PC-3 (cell line): ENCODE measurements at regions not wholly inside any gene's neighbourhood (a gene's known extent, or its start where the extent isn't known, plus 50 kb on each side); places are given as distances from the start of the nearest gene placed in this dataset.
A peak's percentile ranks its signal among the peaks of the same experiment; 100 is the strongest.

Experiments
- ATAC-seq: fragments of 200-7000 bp; cut with Tn5 transposase; 2 replicates; pipeline ENCODE4 v1.9.1; 2020; ENCODE audit warnings: mild to moderate bottlenecking, moderate library complexity
- BruUV-seq: library from RNA; stranded (reverse); fragments of 400-500 nt; replicated peaks from 2 replicates; lab custom pipeline; 2021; lab: Mats Ljungman, UMichigan
- CTCF ChIA-PET: fragments of 300-600 bp; sonication (Branson Sonifier 250); formaldehyde crosslinking; loops from one replicate; lab custom pipeline; 2022; ENCODE audit warnings: antibody characterized with exemption; lab: Charles Lee
- POLR2A ChIA-PET: fragments of 300-600 bp; sonication (Branson Sonifier 250); formaldehyde crosslinking; loops from one replicate; lab custom pipeline; 2022; ENCODE audit warnings: antibody characterized with exemption; ENCODE audit not compliant: unreplicated experiment; lab: Charles Lee
- DNase-seq: peaks from one replicate; pipeline ENCODE4 v3.0.0-alpha.2; 2015
- H2AFZ ChIP-seq: fragments of 300-600 bp; sonication (generic); 2 replicates; pipeline ENCODE4 v1.6.0; 2016; ENCODE audit warnings: antibody characterized with exemption, low read length
- H3F3A ChIP-seq: fragments of 300-600 bp; sonication (generic); one replicate; pipeline ENCODE4 v1.6.0; 2017; ENCODE audit warnings: antibody characterized with exemption, low read length, control low read depth, mild to moderate bottlenecking; ENCODE audit not compliant: unreplicated experiment
- H3K27ac ChIP-seq: fragments of 300-600 bp; sonication (generic); 2 replicates; pipeline ENCODE4 v1.5.1; 2016; ENCODE audit warnings: mild to moderate bottlenecking, low read length
- H3K27me3 ChIP-seq: fragments of 300-600 bp; sonication (generic); 2 replicates; pipeline ENCODE4 v1.6.1; 2016; ENCODE audit warnings: low read length, mixed read lengths
- H3K36me3 ChIP-seq: fragments of 300-600 bp; sonication (generic); 2 replicates; pipeline ENCODE4 v1.6.1; 2016; ENCODE audit warnings: low read depth, mixed run types, low read length, mixed read lengths
- H3K4me1 ChIP-seq: fragments of 300-600 bp; sonication (generic); 2 replicates; pipeline ENCODE4 v1.5.1; 2016; ENCODE audit warnings: low read length; ENCODE audit not compliant: insufficient read depth
- H3K4me2 ChIP-seq: fragments of 300-600 bp; sonication (generic); 2 replicates; pipeline ENCODE4 v1.6.0; 2016; ENCODE audit warnings: low read length
- H3K4me3 ChIP-seq: fragments of 300-600 bp; sonication (generic); 2 replicates; pipeline ENCODE4 v1.5.1; 2016; ENCODE audit warnings: mild to moderate bottlenecking, low read length, mixed read lengths
- H3K79me2 ChIP-seq: fragments of 300-600 bp; sonication (generic); 2 replicates; pipeline ENCODE4 v1.6.1; 2017; ENCODE audit warnings: low read length, mixed read lengths
- H3K9ac ChIP-seq: fragments of 300-600 bp; sonication (generic); 2 replicates; pipeline ENCODE4 v1.6.0; 2016; ENCODE audit warnings: mild to moderate bottlenecking, low read length
- H3K9me2 ChIP-seq: fragments of 300-600 bp; sonication (generic); replicated peaks from 2 replicates; pipeline ENCODE4 v1.6.1; 2016; ENCODE audit warnings: mixed run types, low read length, mixed read lengths
- H3K9me3 ChIP-seq: fragments of 300-600 bp; sonication (generic); 2 replicates; pipeline ENCODE4 v1.6.1; 2016; ENCODE audit warnings: low read length, mixed read lengths
- H4K20me1 ChIP-seq: fragments of 300-600 bp; sonication (generic); 2 replicates; pipeline ENCODE4 v1.6.1; 2016; ENCODE audit warnings: low read length, mixed read lengths
- EZH2 ChIP-seq: fragments of 300-600 bp; sonication (generic); IDR thresholded peaks from one replicate; pipeline ENCODE4 v1.6.1; 2017; ENCODE audit warnings: antibody characterized with exemption, mild to moderate bottlenecking, low read length; ENCODE audit not compliant: unreplicated experiment
- EZH2phosphoT487 ChIP-seq: fragments of 300-600 bp; sonication (generic); IDR thresholded peaks from 2 replicates; pipeline ENCODE4 v1.6.1; 2018; ENCODE audit warnings: mild to moderate bottlenecking, antibody characterized with exemption, low read length, borderline replicate concordance
- intact Hi-C: fragments of 100-400 bp; cut with micrococcal nuclease; formaldehyde crosslinking; loops from 2 replicates; pipeline ENCODE4 v1.9.0; 2023
- TF ChIP-seq, protein P1 (sequence below): fragments of 300-600 bp; sonication (generic); conservative IDR thresholded peaks from 2 replicates; pipeline ENCODE4 v1.5.1; 2017; ENCODE audit warnings: antibody characterized with exemption, low read depth, mild to moderate bottlenecking, low read length

- no peaks in the 10 kb centered on the region; the same call in 1 of the 2 replicates for H3K9me2 ChIP-seq
- H3K27ac ChIP-seq = no peak overlapping the region
- intact Hi-C loops = no loop called here
- ATAC-seq (peak; percentile 98), DNase-seq (peak; percentile 47)
- no peak for TF ChIP-seq EZH2
- TF ChIP-seq, protein P1, sequence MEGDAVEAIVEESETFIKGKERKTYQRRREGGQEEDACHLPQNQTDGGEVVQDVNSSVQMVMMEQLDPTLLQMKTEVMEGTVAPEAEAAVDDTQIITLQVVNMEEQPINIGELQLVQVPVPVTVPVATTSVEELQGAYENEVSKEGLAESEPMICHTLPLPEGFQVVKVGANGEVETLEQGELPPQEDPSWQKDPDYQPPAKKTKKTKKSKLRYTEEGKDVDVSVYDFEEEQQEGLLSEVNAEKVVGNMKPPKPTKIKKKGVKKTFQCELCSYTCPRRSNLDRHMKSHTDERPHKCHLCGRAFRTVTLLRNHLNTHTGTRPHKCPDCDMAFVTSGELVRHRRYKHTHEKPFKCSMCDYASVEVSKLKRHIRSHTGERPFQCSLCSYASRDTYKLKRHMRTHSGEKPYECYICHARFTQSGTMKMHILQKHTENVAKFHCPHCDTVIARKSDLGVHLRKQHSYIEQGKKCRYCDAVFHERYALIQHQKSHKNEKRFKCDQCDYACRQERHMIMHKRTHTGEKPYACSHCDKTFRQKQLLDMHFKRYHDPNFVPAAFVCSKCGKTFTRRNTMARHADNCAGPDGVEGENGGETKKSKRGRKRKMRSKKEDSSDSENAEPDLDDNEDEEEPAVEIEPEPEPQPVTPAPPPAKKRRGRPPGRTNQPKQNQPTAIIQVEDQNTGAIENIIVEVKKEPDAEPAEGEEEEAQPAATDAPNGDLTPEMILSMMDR = peak; percentile 67
- H3K9ac ChIP-seq = no peak overlapping the region
- H3K9me3 ChIP-seq = no peaks in the 10 kb centered on the region
- peaks cover 44% of the 10 kb centered on the region for H3K27me3 ChIP-seq
- H3K4me1 ChIP-seq = 0 out of 2 replicates have a peak, but pooled peaks cover 3% of the 10 kb centered on the region
- H2AFZ ChIP-seq = peak overlapping the region; percentile 82
- peak overlapping the region; percentile 58 for H3K4me3 ChIP-seq
- peak overlapping the region; percentile 82 for H3K4me2 ChIP-seq
- POLR2A ChIA-PET = no interaction called here
- H3K79me2 ChIP-seq = no peaks in the 10 kb centered on the region
- CTCF ChIA-PET = no interaction called here
- H3K36me3 ChIP-seq = no peaks in the 10 kb centered on the region
- no peaks in the 10 kb centered on the region for H4K20me1 ChIP-seq
- H3F3A ChIP-seq = no peaks in the 10 kb centered on the region
- no TSS peak for BruUV-seq
Observed at GRCh38 chr18:77899972-77900754, 650.5 kb downstream of the GALR1 start.

DNA sequence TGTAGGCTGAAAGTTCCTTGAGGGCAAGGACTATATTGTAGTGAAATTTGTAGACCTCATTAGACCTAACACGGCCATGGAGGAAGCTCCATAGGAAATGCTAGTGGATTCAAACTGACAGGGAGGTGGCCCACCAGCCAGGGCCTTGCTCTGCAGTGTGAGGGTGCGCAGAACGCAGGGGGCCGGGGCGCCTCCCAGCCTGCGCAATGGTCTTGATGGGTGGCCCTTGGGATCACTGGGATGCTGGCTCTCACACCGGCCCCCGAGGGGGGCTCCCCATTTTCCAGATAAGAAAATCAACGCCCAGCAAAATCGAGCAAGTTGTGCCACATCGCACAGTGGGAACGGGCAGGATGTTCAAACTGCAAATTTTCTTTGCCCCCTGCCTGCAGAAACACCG is 655.4 kb downstream of the GALR1 start:
- TF ChIP-seq, protein P1 = no peak
- TF ChIP-seq EZH2phosphoT487 (no peak), EZH2 (no peak)
- intact Hi-C loops = no loop called here
- Histone ChIP-seq H3K9me3 (no peaks in the 10 kb centered on the region), H2AFZ (no peak overlapping the region), H3F3A (no peaks in the 10 kb centered on the region), H3K4me3 (no peak overlapping the region), H3K36me3 (no peaks in the 10 kb centered on the region), H3K9me2 (no peaks in the 10 kb centered on the region), H3K9ac (no peak overlapping the region), H3K4me2 (no peak overlapping the region), H3K27me3 (peaks cover 53% of the 10 kb centered on the region), H3K27ac (no peak overlapping the region), H3K79me2 (no peaks in the 10 kb centered on the region), H3K4me1 (no peaks in the 10 kb centered on the region), H4K20me1 (no peaks in the 10 kb centered on the region)
- CTCF ChIA-PET = no interaction called here
- POLR2A ChIA-PET = no interaction called here
- DNase-seq = no peak
- no peak for ATAC-seq
- no TSS peak for BruUV-seq

- H3K4me2 ChIP-seq = no peak overlapping the region
- ATAC-seq (no peak), DNase-seq (no peak)
- H4K20me1 ChIP-seq = no peaks in the 10 kb centered on the region
- H3K79me2 ChIP-seq = no peaks in the 10 kb centered on the region
- no peak overlapping the region for H3K27ac ChIP-seq
- ChIA-PET POLR2A (no interaction called here), CTCF (no interaction called here)
- no peak overlapping the region for H2AFZ ChIP-seq
- TF ChIP-seq EZH2 = no peak
- TF ChIP-seq EZH2phosphoT487 = no peak
- TF ChIP-seq, protein P1 = no peak
- H3K4me3 ChIP-seq = no peak overlapping the region
- BruUV-seq = no TSS peak
- H3K27me3 ChIP-seq = peaks cover 58% of the 10 kb centered on the region
- no peaks in the 10 kb centered on the region for H3K4me1 ChIP-seq
- no peak overlapping the region for H3K9ac ChIP-seq
- H3F3A ChIP-seq = no peaks in the 10 kb centered on the region
- no peaks in the 10 kb centered on the region for H3K9me3 ChIP-seq
- intact Hi-C loops = no loop called here
- no peaks in the 10 kb centered on the region for H3K36me3 ChIP-seq
- no peaks in the 10 kb centered on the region for H3K9me2 ChIP-seq
Observed at GRCh38 chr18:77905449-77906055, 655.9 kb downstream of the GALR1 start.
